ENCODE measurements at regions not wholly inside any gene's neighbourhood (a gene's known extent, or its start where the extent isn't known, plus 50 kb on each side); places are given as distances from the start of the nearest gene placed in this dataset.

DNA sequence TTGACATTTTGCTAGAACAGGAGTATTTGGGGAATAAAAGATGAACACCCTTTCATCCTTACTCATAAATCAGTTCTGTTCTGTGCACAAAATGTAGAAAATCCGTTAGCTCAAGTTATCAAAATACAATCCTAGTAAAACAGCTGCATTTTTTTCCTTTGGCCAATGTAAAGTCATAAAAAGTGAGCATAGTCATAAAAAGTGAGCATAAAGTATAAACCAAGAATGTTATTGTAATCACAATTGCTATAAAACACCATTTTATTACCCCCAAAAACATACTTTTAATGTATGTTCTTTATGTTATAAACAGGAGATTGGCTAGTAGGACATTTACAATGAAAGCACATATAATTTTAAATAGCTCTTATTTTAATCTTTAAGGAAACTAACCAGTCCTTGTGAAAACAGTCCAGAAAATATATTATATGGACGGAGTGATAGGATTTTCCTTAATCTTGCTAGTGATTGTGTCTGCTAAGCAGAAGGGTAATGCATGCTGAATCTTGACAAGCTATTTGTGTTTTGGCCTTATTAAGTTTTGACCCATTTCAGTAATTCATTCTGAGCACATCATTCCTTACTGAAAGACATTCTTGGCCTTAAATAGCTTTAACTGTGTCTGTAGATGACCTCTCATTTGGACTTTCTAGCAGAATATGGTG is 891.8 kb downstream of the DSC3 start:
- TF ChIP-seq, protein P1, sequence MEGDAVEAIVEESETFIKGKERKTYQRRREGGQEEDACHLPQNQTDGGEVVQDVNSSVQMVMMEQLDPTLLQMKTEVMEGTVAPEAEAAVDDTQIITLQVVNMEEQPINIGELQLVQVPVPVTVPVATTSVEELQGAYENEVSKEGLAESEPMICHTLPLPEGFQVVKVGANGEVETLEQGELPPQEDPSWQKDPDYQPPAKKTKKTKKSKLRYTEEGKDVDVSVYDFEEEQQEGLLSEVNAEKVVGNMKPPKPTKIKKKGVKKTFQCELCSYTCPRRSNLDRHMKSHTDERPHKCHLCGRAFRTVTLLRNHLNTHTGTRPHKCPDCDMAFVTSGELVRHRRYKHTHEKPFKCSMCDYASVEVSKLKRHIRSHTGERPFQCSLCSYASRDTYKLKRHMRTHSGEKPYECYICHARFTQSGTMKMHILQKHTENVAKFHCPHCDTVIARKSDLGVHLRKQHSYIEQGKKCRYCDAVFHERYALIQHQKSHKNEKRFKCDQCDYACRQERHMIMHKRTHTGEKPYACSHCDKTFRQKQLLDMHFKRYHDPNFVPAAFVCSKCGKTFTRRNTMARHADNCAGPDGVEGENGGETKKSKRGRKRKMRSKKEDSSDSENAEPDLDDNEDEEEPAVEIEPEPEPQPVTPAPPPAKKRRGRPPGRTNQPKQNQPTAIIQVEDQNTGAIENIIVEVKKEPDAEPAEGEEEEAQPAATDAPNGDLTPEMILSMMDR (IDR thresholded peaks at IDR 0.05): no peak

DNA sequence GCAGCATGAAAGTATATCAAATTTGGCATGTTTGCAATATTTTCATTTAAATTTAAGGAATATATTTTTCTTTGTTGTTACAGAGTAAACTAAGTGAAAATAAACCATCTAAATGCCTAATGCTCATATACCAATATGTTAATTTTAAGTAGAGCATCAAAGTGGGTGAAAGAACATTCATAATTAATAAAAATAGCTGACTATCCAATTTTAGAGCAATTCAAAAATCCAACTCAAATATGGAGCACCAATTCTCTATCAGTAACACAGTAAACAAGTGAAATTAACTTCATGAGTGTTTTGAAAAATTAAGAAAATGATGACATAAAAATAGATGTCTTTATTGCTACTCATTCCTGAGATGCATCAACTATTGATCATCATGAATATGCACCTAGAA is 893.0 kb downstream of the DSC3 start:
- TF ChIP-seq, protein P1 (IDR thresholded peaks at IDR 0.05): no peak

DNA sequence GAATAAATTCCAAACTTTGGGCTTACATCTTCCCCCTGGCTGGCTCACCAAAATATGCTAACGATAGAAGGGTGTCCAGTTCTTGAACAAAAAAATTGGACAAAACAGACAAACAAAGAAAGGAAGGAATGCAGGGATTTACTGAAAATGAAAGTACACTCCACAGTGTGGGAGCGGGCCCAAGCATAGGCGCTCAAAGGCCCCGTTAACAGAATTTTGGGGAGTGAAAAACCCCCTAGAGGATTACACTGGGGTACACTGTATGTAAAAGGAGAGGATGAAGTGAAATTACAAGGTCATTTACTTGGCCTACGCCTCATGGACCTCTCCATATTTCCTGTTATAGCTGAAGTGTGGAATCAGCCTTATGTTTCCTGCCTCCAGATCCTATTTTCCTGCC is 899.7 kb downstream of the DSC3 start:
- TF ChIP-seq, protein P1 (IDR thresholded peaks at IDR 0.05): no peak

DNA sequence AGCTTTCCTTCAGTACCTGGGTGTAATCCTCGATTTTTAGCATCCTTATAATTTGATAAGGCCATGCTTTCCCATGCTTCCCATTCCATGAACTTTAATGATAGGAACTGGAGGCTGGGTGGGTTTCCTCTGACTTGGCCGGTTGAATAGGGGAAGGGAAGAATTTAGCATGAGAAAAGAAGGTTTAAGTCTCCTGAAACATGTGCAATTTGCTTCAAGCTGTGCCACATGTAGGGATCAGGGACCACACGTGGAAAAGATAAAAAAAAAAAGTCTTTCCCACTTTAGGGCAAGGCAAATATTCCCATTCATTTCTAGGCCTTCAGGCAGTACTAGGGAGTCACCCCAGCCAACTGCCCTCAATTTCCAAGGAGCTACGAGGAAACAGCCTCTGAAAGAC is 900.3 kb downstream of the DSC3 start:
- TF ChIP-seq, protein P1 (IDR thresholded peaks at IDR 0.05): no peak

DNA sequence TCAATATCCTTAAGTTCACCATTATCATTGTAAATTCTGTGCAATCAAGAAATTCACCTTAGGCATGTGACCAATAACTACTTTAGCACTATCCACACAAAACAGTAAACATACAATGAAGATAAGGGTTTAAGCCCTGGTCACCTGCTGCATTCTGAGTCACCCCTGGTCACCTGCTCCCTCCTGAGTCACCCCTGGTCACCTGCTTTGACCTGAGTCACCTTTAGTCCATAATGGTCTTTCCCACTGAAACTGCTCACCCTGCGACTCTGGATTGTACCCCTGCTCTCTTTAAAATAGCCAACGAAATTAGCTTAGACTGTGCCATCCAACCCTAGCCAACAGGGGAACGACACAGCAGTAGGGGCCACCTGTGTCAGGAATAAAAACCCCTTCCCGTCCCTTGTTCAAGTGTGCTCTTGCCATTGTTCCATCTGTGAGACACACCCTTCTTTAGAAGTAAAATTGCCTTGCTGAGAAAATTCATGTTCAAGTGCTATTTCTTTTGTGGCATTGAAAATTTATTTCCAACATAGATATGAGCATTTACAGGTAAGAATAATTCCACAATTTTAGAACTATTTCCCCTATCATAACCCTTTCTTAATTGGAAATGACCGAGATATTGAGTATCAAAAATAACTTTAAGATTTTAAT is 902.8 kb downstream of the DSC3 start:
- TF ChIP-seq, protein P1 (IDR thresholded peaks at IDR 0.05): no peak

DNA sequence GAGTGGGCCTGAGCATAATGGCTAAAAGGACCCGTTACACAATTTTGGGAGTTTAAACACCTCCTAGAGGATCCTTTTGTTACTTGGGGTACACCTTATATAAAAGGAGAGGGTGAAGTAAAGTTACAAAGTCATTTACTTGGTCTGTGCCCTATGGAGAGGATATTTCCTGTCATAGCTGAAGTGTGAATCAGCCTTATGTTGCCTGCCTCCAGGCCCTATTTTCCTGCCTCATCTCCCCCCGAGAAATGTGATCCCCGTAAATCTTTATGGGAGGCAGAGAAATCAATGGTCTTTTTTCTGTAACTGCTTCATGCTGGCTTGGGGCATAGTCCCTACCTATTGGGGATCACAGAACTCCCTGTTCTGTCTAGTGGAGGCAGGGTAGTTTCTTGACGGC is 906.6 kb downstream of the DSC3 start:
- TF ChIP-seq, protein P1 (IDR thresholded peaks at IDR 0.05): no peak

DNA sequence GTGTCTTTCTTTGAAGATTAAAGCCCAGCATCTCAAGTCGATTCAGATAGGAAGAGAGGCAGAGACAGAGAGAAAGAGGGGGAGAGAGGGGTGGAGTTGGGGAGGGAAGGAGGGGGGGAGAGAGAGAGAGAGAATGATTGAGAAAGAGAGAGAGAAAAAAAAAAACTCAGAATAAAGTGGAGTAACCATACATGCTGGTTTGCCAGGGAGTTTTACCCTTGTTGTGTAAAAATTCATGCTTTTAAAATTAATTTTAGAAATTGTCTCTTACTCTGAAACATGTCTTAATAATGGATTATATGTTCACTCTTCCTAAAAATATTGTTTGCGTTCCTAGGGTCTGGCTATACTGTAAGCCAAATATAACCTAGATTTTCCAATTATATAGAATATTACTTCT is 908.5 kb downstream of the DSC3 start:
- TF ChIP-seq, protein P1 (IDR thresholded peaks at IDR 0.05): no peak
